Activated T-cell treated with anti-CD3 and anti-CD28 coated beads, Interleukin-2, amount 50 U/mL, for 4 hours (primary cell): ENCODE measurements at regions not wholly inside any gene's neighbourhood (a gene's known extent, or its start where the extent isn't known, plus 50 kb on each side); places are given as distances from the start of the nearest gene placed in this dataset.

Source experiments
- ATAC-seq, 2 donors: fragments of 200-7000 bp; cut with Tn5 transposase; one replicate each; pipeline ENCODE4 v1.10.0; 2021
- DNase-seq: peaks from one replicate; pipeline ENCODE4 v3.0.0-alpha.2; 2020
- H3K27me3 Mint-ChIP-seq: one replicate; pipeline ENCODE4 v1.8.0; 2021; ENCODE audit warnings: low read depth, mixed read lengths
- H3K36me3 Mint-ChIP-seq: one replicate; pipeline ENCODE4 v1.8.0; 2022; ENCODE audit warnings: mixed read lengths; ENCODE audit not compliant: insufficient read depth
- H3K4me1 Mint-ChIP-seq: one replicate; pipeline ENCODE4 v1.8.0; 2021; ENCODE audit warnings: low read depth, mixed read lengths
- H3K4me3 Mint-ChIP-seq: one replicate; pipeline ENCODE4 v1.8.0; 2021; ENCODE audit warnings: mild to moderate bottlenecking, moderate library complexity, mixed read lengths
- H3K9me3 Mint-ChIP-seq: one replicate; pipeline ENCODE4 v1.8.0; 2021; ENCODE audit warnings: mixed read lengths

- no peaks in the 10 kb centered on the region for H3K27me3 Mint-ChIP-seq
- DNase-seq: no peak
- no peak for ATAC-seq
- peaks cover 17% of the 10 kb centered on the region for H3K9me3 Mint-ChIP-seq
- no peaks in the 10 kb centered on the region for H3K36me3 Mint-ChIP-seq
- H3K4me1 Mint-ChIP-seq: no peaks in the 10 kb centered on the region
- no peak overlapping the region for H3K4me3 Mint-ChIP-seq
These were observed 405.1 kb upstream of the CYRIA start for GRCh38 chr2:17070711-17071110.

- H3K9me3 Mint-ChIP-seq: peaks cover 17% of the 10 kb centered on the region
- no peak for DNase-seq
These were observed 403.9 kb upstream of the CYRIA start for GRCh38 chr2:17069564-17069963.

GRCh38 chr2:17068021-17068420 is 402.4 kb upstream of the CYRIA start:
- ATAC-seq (no peak), DNase-seq (no peak)
- no peak overlapping the region for H3K4me3 Mint-ChIP-seq
- peaks cover 17% of the 10 kb centered on the region for H3K9me3 Mint-ChIP-seq
- no peaks in the 10 kb centered on the region for H3K27me3 Mint-ChIP-seq
- no peaks in the 10 kb centered on the region for H3K4me1 Mint-ChIP-seq
- no peaks in the 10 kb centered on the region for H3K36me3 Mint-ChIP-seq

More at GRCh38 chr2:17069564-17069963, 403.9 kb upstream of the CYRIA start:
- Mint-ChIP-seq H3K36me3 (no peaks in the 10 kb centered on the region), H3K4me3 (no peak overlapping the region), H3K4me1 (no peaks in the 10 kb centered on the region), H3K27me3 (no peaks in the 10 kb centered on the region)
- no peak for ATAC-seq

- peaks cover 14% of the 10 kb centered on the region for H3K9me3 Mint-ChIP-seq
- H3K27me3 Mint-ChIP-seq: no peaks in the 10 kb centered on the region
- H3K4me3 Mint-ChIP-seq: no peak overlapping the region
- no peaks in the 10 kb centered on the region for H3K4me1 Mint-ChIP-seq
- no peak for ATAC-seq
- H3K36me3 Mint-ChIP-seq: no peaks in the 10 kb centered on the region
- no peak for DNase-seq
These were observed 399.9 kb upstream of the CYRIA start for GRCh38 chr2:17065536-17065935.

GRCh38 chr2:17061028-17061427 is 395.4 kb upstream of the CYRIA start:
- H3K4me1 Mint-ChIP-seq: no peaks in the 10 kb centered on the region
- no peak overlapping the region for H3K4me3 Mint-ChIP-seq
- no peaks in the 10 kb centered on the region for H3K9me3 Mint-ChIP-seq
- H3K36me3 Mint-ChIP-seq: no peaks in the 10 kb centered on the region
- no peaks in the 10 kb centered on the region for H3K27me3 Mint-ChIP-seq
- ATAC-seq (no peak), DNase-seq (no peak)

GRCh38 chr2:17059458-17059857 is 393.8 kb upstream of the CYRIA start:
- Mint-ChIP-seq H3K9me3 (no peaks in the 10 kb centered on the region), H3K36me3 (no peaks in the 10 kb centered on the region), H3K4me1 (no peaks in the 10 kb centered on the region), H3K27me3 (no peaks in the 10 kb centered on the region), H3K4me3 (no peak overlapping the region)
- no peak for ATAC-seq
- DNase-seq: no peak

- Mint-ChIP-seq H3K4me3 (no peak overlapping the region), H3K4me1 (no peaks in the 10 kb centered on the region), H3K27me3 (no peaks in the 10 kb centered on the region), H3K9me3 (peaks cover 5% of the 10 kb centered on the region), H3K36me3 (no peaks in the 10 kb centered on the region)
- ATAC-seq: no peak
- DNase-seq: no peak
These were observed 393.3 kb upstream of the CYRIA start for GRCh38 chr2:17058772-17059402.

- ATAC-seq (no peak), DNase-seq (no peak)
- Mint-ChIP-seq H3K4me3 (no peak overlapping the region), H3K4me1 (no peaks in the 10 kb centered on the region), H3K27me3 (no peaks in the 10 kb centered on the region), H3K9me3 (peaks cover 5% of the 10 kb centered on the region), H3K36me3 (no peaks in the 10 kb centered on the region)
These were observed 391.7 kb upstream of the CYRIA start for GRCh38 chr2:17057109-17058017.

- ATAC-seq: no peak
- Mint-ChIP-seq H3K9me3 (peaks cover 5% of the 10 kb centered on the region), H3K4me1 (no peaks in the 10 kb centered on the region), H3K27me3 (no peaks in the 10 kb centered on the region), H3K4me3 (no peak overlapping the region), H3K36me3 (no peaks in the 10 kb centered on the region)
- no peak for DNase-seq
These were observed 390.6 kb upstream of the CYRIA start for GRCh38 chr2:17056236-17056635.

- ATAC-seq: no peak
- no peaks in the 10 kb centered on the region for H3K36me3 Mint-ChIP-seq
- no peak overlapping the region for H3K4me3 Mint-ChIP-seq
- H3K27me3 Mint-ChIP-seq: no peaks in the 10 kb centered on the region
- no peaks in the 10 kb centered on the region for H3K4me1 Mint-ChIP-seq
- peaks cover 5% of the 10 kb centered on the region for H3K9me3 Mint-ChIP-seq
- DNase-seq: no peak
These were observed 386.4 kb upstream of the CYRIA start for GRCh38 chr2:17052001-17052400.

- no peaks in the 10 kb centered on the region for H3K36me3 Mint-ChIP-seq
- no peak for DNase-seq
- no peak overlapping the region for H3K4me3 Mint-ChIP-seq
- H3K27me3 Mint-ChIP-seq: no peaks in the 10 kb centered on the region
- ATAC-seq: no peak
- H3K9me3 Mint-ChIP-seq: peaks cover 5% of the 10 kb centered on the region
- H3K4me1 Mint-ChIP-seq: no peaks in the 10 kb centered on the region
These were observed 385.9 kb upstream of the CYRIA start for GRCh38 chr2:17051538-17051937.

- no peak for DNase-seq
- ATAC-seq: no peak
- peaks cover 10% of the 10 kb centered on the region for H3K9me3 Mint-ChIP-seq
- no peaks in the 10 kb centered on the region for H3K4me1 Mint-ChIP-seq
- H3K27me3 Mint-ChIP-seq: no peaks in the 10 kb centered on the region
- no peaks in the 10 kb centered on the region for H3K36me3 Mint-ChIP-seq
- H3K4me3 Mint-ChIP-seq: no peak overlapping the region
These were observed 377.5 kb upstream of the CYRIA start for GRCh38 chr2:17043173-17043572.

- Mint-ChIP-seq H3K4me1 (no peaks in the 10 kb centered on the region), H3K9me3 (peaks cover 10% of the 10 kb centered on the region), H3K27me3 (no peaks in the 10 kb centered on the region), H3K36me3 (no peaks in the 10 kb centered on the region), H3K4me3 (no peak overlapping the region)
- no peak for ATAC-seq
- DNase-seq: no peak
These were observed 370.7 kb upstream of the CYRIA start for GRCh38 chr2:17036361-17036760.

GRCh38 chr2:17035010-17035409 is 369.4 kb upstream of the CYRIA start:
- ATAC-seq (no peak), DNase-seq (no peak)
- Mint-ChIP-seq H3K9me3 (peaks cover 5% of the 10 kb centered on the region), H3K4me1 (no peaks in the 10 kb centered on the region), H3K4me3 (no peak overlapping the region), H3K36me3 (no peaks in the 10 kb centered on the region), H3K27me3 (no peaks in the 10 kb centered on the region)

- H3K9me3 Mint-ChIP-seq: no peaks in the 10 kb centered on the region
- no peaks in the 10 kb centered on the region for H3K4me1 Mint-ChIP-seq
- DNase-seq (no peak), ATAC-seq (no peak)
- no peaks in the 10 kb centered on the region for H3K36me3 Mint-ChIP-seq
- no peak overlapping the region for H3K4me3 Mint-ChIP-seq
- no peaks in the 10 kb centered on the region for H3K27me3 Mint-ChIP-seq
These were observed 364.4 kb upstream of the CYRIA start for GRCh38 chr2:17030047-17030446.
